Pons (tissue), 1 donor: ENCODE measurements at regions not wholly inside any gene's neighbourhood (a gene's known extent, or its start where the extent isn't known, plus 50 kb on each side); places are given as distances from the start of the nearest gene placed in this dataset.

Experiments
- DNase-seq: peaks from one replicate; pipeline ENCODE4 v3.0.0-alpha.2; 2016; ENCODE audit warnings: low spot score

GRCh38 chr22:47372596-47373385, 610.3 kb downstream of the TBC1D22A start:
- DNase-seq = no peak

GRCh38 chr22:47372111-47372581, 609.7 kb downstream of the TBC1D22A start:
- no peak for DNase-seq

GRCh38 chr22:47371263-47372090, 609.0 kb downstream of the TBC1D22A start:
- DNase-seq = no peak

GRCh38 chr22:47370448-47371262, 608.2 kb downstream of the TBC1D22A start:
- DNase-seq = no peak

GRCh38 chr22:47369431-47370015, 607.1 kb downstream of the TBC1D22A start:
- no peak for DNase-seq

- DNase-seq = no peak
Observed at GRCh38 chr22:47369020-47369419, 606.6 kb downstream of the TBC1D22A start.

GRCh38 chr22:47367993-47368945, 605.8 kb downstream of the TBC1D22A start:
- no peak for DNase-seq

GRCh38 chr22:47367107-47367690, 604.7 kb downstream of the TBC1D22A start:
- DNase-seq = no peak

GRCh38 chr22:47366026-47366767, 603.7 kb downstream of the TBC1D22A start:
- no peak for DNase-seq

GRCh38 chr22:47361247-47361646, 598.8 kb downstream of the TBC1D22A start:
- no peak for DNase-seq

- no peak for DNase-seq
Observed at GRCh38 chr22:47357493-47357892, 595.0 kb downstream of the TBC1D22A start.

GRCh38 chr22:47357086-47357485, 594.6 kb downstream of the TBC1D22A start:
- no peak for DNase-seq

GRCh38 chr22:47356511-47357011, 594.1 kb downstream of the TBC1D22A start:
- DNase-seq = no peak

GRCh38 chr22:47355776-47356510, 593.5 kb downstream of the TBC1D22A start:
- no peak for DNase-seq

GRCh38 chr22:47355388-47355725, 592.9 kb downstream of the TBC1D22A start:
- DNase-seq = no peak

GRCh38 chr22:47354668-47355387, 592.4 kb downstream of the TBC1D22A start:
- no peak for DNase-seq

- no peak for DNase-seq
Observed at GRCh38 chr22:47352920-47353700, 590.7 kb downstream of the TBC1D22A start.
